GM12874 (cell line): ENCODE measurements at regions not wholly inside any gene's neighbourhood (a gene's known extent, or its start where the extent isn't known, plus 50 kb on each side); places are given as distances from the start of the nearest gene placed in this dataset.

Experiments used
- TF ChIP-seq, protein P1 (sequence below): IDR thresholded peaks from 2 replicates; pipeline ENCODE4 v1.5.1; 2011; ENCODE audit warnings: low read depth, mild to moderate bottlenecking, control low read depth, low read length, moderate library complexity; ENCODE audit not compliant: insufficient read depth

- TF ChIP-seq, protein P1, sequence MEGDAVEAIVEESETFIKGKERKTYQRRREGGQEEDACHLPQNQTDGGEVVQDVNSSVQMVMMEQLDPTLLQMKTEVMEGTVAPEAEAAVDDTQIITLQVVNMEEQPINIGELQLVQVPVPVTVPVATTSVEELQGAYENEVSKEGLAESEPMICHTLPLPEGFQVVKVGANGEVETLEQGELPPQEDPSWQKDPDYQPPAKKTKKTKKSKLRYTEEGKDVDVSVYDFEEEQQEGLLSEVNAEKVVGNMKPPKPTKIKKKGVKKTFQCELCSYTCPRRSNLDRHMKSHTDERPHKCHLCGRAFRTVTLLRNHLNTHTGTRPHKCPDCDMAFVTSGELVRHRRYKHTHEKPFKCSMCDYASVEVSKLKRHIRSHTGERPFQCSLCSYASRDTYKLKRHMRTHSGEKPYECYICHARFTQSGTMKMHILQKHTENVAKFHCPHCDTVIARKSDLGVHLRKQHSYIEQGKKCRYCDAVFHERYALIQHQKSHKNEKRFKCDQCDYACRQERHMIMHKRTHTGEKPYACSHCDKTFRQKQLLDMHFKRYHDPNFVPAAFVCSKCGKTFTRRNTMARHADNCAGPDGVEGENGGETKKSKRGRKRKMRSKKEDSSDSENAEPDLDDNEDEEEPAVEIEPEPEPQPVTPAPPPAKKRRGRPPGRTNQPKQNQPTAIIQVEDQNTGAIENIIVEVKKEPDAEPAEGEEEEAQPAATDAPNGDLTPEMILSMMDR = no peak
Observed at GRCh38 chr20:51158226-51158625, 135.3 kb upstream of the KCNG1 start.

GRCh38 chr20:51156041-51156982 is 133.4 kb upstream of the KCNG1 start:
- TF ChIP-seq, protein P1 = no peak

DNA sequence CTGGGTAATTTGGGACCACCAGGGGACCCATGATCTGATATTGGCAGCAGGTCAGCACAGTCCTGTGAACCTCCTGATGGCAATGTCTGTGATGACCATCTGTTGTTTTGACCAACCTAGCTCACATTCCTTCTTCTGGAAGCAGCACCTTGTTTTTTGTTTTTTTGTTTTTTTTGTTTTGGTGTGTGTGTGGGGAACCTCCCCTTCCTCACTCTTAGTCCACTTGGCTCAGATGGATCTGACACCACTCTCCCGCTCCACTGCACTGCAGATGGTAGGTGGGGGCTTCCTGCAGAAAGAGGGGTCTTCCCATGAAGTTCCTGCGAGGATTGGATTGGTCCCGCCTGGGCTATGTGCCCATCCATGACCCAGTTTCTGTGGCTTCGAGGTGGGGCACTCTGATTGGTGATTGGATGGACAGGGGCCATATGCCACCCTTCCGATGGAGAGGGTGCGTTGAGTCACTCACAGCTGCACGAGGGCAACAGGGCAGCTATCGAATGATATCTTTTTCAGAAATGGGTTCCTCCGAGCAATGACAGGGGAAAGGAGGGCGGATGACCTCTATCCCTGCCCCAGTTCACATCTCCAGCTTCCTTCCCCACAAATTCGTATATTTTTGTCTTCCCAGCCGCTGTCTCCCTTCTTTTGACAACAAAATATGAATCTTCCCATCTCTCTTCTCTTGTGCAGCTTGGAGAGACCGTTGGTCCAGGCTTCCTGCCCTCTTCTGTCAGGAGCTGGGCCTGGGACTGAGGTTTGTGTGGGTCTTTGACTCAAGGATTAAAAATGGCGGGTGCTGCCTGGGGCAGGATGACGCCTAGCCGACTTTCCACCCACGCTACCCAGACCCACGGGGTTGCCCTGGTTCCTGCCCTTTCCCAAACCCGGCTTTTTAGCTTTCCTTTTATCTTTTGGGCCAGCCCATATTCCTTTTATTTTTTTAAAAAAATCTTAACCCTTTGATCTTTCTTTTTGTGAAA is 132.1 kb upstream of the KCNG1 start:
- TF ChIP-seq, protein P1 = no peak

DNA sequence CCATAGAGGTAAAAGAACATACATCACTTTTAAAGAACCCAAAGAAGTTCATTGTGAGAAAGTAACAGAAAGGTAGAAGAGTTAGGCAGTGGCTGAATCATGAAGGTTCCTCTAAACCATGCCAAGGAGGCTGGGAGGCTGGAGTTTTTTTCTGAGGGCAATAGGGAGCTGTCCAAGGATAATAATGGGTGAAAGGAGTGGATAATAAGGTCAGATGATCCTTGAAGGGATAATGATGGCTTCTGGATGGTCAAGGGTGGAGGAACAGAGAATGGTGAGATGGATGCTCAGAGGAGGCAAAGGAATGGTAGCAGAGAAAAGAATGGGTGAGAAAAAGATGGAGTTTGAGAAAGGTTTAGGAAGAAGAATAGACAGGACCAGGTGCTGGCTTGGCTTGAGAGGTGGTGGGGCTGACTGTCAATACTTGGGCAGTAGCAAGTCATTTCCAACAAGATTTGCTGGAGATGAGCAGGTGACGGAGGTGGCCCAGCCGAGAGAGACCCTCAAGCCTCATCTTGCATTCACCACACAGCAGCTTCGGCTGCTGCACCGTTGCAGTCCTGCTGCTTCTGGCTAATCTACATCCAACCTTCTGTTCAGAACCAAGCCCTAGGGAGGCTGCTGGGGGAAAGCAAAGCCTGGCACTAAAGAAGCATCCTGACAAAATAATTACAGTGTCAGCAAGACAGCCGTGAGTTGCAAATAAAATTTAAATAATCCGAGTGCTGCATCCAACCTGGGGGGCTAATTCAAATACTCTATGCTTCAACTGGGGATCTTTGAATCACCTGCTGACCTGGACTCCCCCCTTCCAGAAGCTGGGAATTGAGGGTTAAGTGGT is 131.2 kb upstream of the KCNG1 start:
- TF ChIP-seq, protein P1 = no peak

DNA sequence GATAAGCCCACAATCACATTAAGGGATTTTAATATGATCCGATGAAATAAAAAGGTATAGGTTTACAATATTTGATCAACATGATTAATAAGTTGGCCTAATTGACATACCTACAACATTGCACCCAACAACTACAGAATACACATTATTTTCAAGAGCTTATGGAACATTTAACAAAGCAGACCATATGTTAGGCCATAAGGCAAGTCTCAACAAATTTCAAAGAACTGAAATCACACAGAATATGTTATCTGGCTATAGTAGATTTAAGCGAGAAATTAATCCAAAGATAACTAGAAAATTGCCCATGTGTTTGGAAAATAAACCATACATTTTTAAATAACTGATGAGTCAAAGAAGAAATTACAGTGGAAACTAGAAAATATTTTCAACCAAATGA is 126.0 kb upstream of the KCNG1 start:
- TF ChIP-seq, protein P1 = no peak

DNA sequence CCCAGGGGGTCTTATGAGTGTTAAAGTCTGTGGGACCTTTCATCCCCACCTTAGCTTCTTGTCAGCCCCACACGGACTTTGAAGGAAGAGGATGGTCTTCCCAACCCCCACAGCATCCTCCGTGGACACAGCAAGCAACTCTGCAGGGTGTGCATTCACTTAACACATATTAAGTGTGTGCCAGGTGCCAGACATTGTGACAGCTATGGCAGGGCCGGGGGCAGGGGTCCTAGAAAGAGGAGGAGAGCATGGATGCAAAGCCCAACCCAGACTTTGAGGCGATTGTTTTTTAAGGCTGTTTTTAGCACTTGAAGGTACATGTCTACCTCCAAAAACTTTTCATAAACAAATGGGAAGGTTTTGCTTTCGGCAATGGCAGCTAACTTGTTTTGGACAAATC is 121.6 kb upstream of the KCNG1 start:
- TF ChIP-seq, protein P1 = no peak
